ENCODE measurements at regions not wholly inside any gene's neighbourhood (a gene's known extent, or its start where the extent isn't known, plus 50 kb on each side); places are given as distances from the start of the nearest gene placed in this dataset.
"Not testable (repeated sequence)": the region's sequence is repeated elsewhere in the genome, so short reads cannot be mapped to it uniquely, and the experiment has no call there.

DNA sequence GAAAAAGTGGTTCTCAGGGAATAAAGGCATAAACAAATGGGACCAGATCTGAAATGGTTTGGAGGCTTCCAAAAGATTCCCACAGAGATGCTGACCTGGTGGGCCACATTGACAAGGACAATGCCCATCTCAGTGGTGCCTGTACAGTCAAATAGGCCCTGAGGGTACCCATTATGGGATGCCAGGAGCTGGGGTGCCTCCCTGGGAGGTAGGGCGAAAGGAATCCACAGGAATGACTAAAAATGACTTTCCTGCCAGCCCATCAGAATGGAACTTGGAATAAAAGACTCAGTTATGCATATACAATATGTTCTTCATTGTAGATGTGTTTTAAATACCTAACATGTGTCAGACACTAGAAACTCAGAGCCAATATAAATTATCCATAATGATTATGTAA, 248.5 kb downstream of the RNF144A start:
- no peaks in the 10 kb centered on the region for H4K20me1 ChIP-seq (ENCODE audit: control insufficient read depth, insufficient read depth, low read depth, low read length)
- no peaks in the 10 kb centered on the region for H3K79me2 ChIP-seq (ENCODE audit: control insufficient read depth, low read length)
- no peak overlapping the region for H3K4me3 ChIP-seq (ENCODE audit: low read length)
- H3K36me3 ChIP-seq (ENCODE audit: control insufficient read depth, low read length), result no peaks in the 10 kb centered on the region
- no peak overlapping the region for H3K4me2 ChIP-seq (ENCODE audit: low read length)
- no peaks in the 10 kb centered on the region for H3K9me3 ChIP-seq (ENCODE audit: control insufficient read depth, insufficient read depth, low read length)
- no peaks in the 10 kb centered on the region for H3K9me2 ChIP-seq (replicated peaks; ENCODE audit: control insufficient read depth, low read length)
- peaks cover 15% of the 10 kb centered on the region; the same call in 1 of the 2 replicates for H3K27me3 ChIP-seq (ENCODE audit: control insufficient read depth, low read length)
- no peaks in the 10 kb centered on the region for H3K4me1 ChIP-seq (ENCODE audit: control insufficient read depth, low read length)
- TF ChIP-seq CTCF (IDR thresholded peaks at IDR 0.05; ENCODE audit: low read depth, low read length, poor library complexity, severe bottlenecking) (no peak), EZH2phosphoT487 (IDR thresholded peaks at IDR 0.05; ENCODE audit: borderline replicate concordance, low read length) (no peak)
- no peak overlapping the region for H3K27ac ChIP-seq (ENCODE audit: low read depth, low read length)
- no peaks in the 10 kb centered on the region for H3F3A ChIP-seq (ENCODE audit: control insufficient read depth, insufficient read depth)

DNA sequence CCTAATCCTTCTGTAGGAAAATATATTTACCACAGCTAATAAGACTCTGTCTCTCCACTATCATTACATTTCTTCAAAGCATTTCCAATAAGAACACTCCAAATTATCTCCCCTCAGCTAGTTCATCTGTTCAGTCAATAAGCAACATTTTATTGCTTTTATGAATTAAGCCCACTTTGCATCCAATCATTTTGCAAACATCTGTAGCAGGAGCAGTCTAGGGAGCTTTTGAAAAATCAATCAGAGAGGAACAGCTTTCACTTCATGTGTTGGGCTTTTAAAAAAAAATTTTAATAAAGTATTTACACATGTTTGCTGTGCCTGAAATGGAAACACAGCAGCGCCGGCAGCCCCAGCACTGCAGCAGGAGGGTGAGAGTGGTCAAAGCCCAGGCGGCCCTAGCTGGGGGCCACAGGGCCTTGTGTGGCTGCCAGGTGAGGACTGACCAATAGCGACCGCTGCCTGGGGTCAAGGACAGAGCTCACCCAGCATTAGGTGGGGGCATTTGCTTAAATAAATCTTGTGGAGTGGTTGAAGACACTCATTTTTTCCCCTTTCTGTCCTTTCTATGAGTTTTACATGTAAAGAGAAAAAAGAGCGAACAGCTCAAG, 250.7 kb downstream of the RNF144A start:
- no peak overlapping the region for H3K4me2 ChIP-seq (ENCODE audit: low read length)
- TF ChIP-seq EZH2phosphoT487 (IDR thresholded peaks at IDR 0.05; ENCODE audit: borderline replicate concordance, low read length) (no peak), CTCF (IDR thresholded peaks at IDR 0.05; ENCODE audit: low read depth, low read length, poor library complexity, severe bottlenecking) (no peak)
- no peak overlapping the region for H3K27ac ChIP-seq (ENCODE audit: low read depth, low read length)
- H3K36me3 ChIP-seq (ENCODE audit: control insufficient read depth, low read length), result no peaks in the 10 kb centered on the region
- no peaks in the 10 kb centered on the region for H3F3A ChIP-seq (ENCODE audit: control insufficient read depth, insufficient read depth)
- no peaks in the 10 kb centered on the region for H3K9me2 ChIP-seq (replicated peaks; ENCODE audit: control insufficient read depth, low read length)
- no peaks in the 10 kb centered on the region; the same call in 1 of the 2 replicates for H3K9me3 ChIP-seq (ENCODE audit: control insufficient read depth, insufficient read depth, low read length)
- peaks cover 19% of the 10 kb centered on the region; the same call in 1 of the 2 replicates for H3K27me3 ChIP-seq (ENCODE audit: control insufficient read depth, low read length)
- H3K4me1 ChIP-seq (ENCODE audit: control insufficient read depth, low read length), result no peaks in the 10 kb centered on the region
- H4K20me1 ChIP-seq (ENCODE audit: control insufficient read depth, insufficient read depth, low read depth, low read length), result no peaks in the 10 kb centered on the region
- H3K79me2 ChIP-seq (ENCODE audit: control insufficient read depth, low read length), result no peaks in the 10 kb centered on the region
- no peak overlapping the region for H3K4me3 ChIP-seq (ENCODE audit: low read length)

- Histone ChIP-seq H3K4me3 (ENCODE audit: low read length) (no peak overlapping the region), H3K36me3 (ENCODE audit: control insufficient read depth, low read length) (no peaks in the 10 kb centered on the region), H3K9me3 (ENCODE audit: control insufficient read depth, insufficient read depth, low read length) (no peaks in the 10 kb centered on the region; the same call in 1 of the 2 replicates), H4K20me1 (ENCODE audit: control insufficient read depth, insufficient read depth, low read depth, low read length) (no peaks in the 10 kb centered on the region), H3F3A (ENCODE audit: control insufficient read depth, insufficient read depth) (no peaks in the 10 kb centered on the region), H3K79me2 (ENCODE audit: control insufficient read depth, low read length) (no peaks in the 10 kb centered on the region), H3K4me1 (ENCODE audit: control insufficient read depth, low read length) (no peaks in the 10 kb centered on the region), H3K27me3 (ENCODE audit: control insufficient read depth, low read length) (peaks cover 10% of the 10 kb centered on the region; the same call in 1 of the 2 replicates), H3K27ac (ENCODE audit: low read depth, low read length) (no peak overlapping the region), H3K9me2 (replicated peaks; ENCODE audit: control insufficient read depth, low read length) (no peaks in the 10 kb centered on the region), H3K4me2 (ENCODE audit: low read length) (no peak overlapping the region)
- no peak for TF ChIP-seq CTCF (IDR thresholded peaks at IDR 0.05; ENCODE audit: low read depth, low read length, poor library complexity, severe bottlenecking)
- no peak for TF ChIP-seq EZH2phosphoT487 (IDR thresholded peaks at IDR 0.05; ENCODE audit: borderline replicate concordance, low read length)
These were observed 252.4 kb downstream of the RNF144A start for GRCh38 chr2:7169593-7169992.

DNA sequence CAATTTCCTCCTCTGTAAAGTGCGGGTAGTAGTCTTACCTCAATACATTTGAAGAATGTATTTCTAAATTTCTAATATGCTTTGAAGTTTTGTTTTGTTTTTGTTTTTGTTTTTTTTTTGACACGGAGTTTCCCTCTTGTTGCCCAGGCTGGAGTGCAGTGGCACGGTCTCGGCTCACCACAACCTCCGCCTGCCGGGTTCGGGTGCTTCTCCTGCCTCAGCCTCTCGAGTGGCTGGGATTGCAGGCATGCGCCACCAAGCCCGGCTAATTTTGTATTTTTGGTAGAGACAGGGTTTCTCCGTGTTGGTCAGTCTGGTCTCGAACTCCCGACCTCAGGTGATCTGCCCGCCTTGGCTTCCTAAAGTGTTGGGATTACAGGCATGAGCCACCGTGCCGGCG, 261.8 kb downstream of the RNF144A start:
- not testable (repeated sequence) for H3K4me1 ChIP-seq (ENCODE audit: control insufficient read depth, low read length); H3K27ac ChIP-seq (ENCODE audit: low read depth, low read length); H3K9me3 ChIP-seq (ENCODE audit: control insufficient read depth, insufficient read depth, low read length); H3K36me3 ChIP-seq (ENCODE audit: control insufficient read depth, low read length); H3K27me3 ChIP-seq (ENCODE audit: control insufficient read depth, low read length); H3K9me2 ChIP-seq (replicated peaks; ENCODE audit: control insufficient read depth, low read length); H3F3A ChIP-seq (ENCODE audit: control insufficient read depth, insufficient read depth); H4K20me1 ChIP-seq (ENCODE audit: control insufficient read depth, insufficient read depth, low read depth, low read length); H3K79me2 ChIP-seq (ENCODE audit: control insufficient read depth, low read length); H3K4me2 ChIP-seq (ENCODE audit: low read length); H3K4me3 ChIP-seq (ENCODE audit: low read length)

All from DOHH2 (cell line).